A549 (cell line): ENCODE measurements at regions not wholly inside any gene's neighbourhood (a gene's known extent, or its start where the extent isn't known, plus 50 kb on each side); places are given as distances from the start of the nearest gene placed in this dataset.

Source experiments
- ATAC-seq, 2 experiments: fragments of 200-7000 bp in 1 of 2; fragments of >200 bp in 1 of 2; cut with Nextera tagmentation in 1 of 2; cut with Tn5 transposase in 1 of 2; 3 replicates each; pipeline versions ENCODE4 v1.8.0 to v1.9.1; 2018 to 2020; ENCODE audit warnings: mild to moderate bottlenecking in 1 of 2, moderate library complexity in 1 of 2
- CTCF ChIA-PET: fragments of 300-600 bp; sonication (Branson Sonifier 250); formaldehyde crosslinking; extraction: SDS; loops from one replicate; lab custom pipeline; 2021; ENCODE audit warnings: antibody characterized with exemption, inconsistent platforms; lab: Yijun Ruan, JAX
- POLR2A ChIA-PET: fragments of 350-600 bp; formaldehyde crosslinking; extraction: SDS; loops from one replicate; lab custom pipeline; 2021; ENCODE audit warnings: antibody characterized with exemption, inconsistent platforms; lab: Yijun Ruan, JAX
- DNase-seq, 2 experiments: peaks; one replicate each; pipeline versions ENCODE4 v3.0.0 to v3.0.0-alpha.2; 2011 to 2016; ENCODE audit warnings: low read depth in 1 of 2, low spot score in 1 of 2
- FAIRE-seq: peaks from 2 replicates; lab custom pipeline; 2011; peaks lifted over from hg19 to GRCh38; lab: Jason Lieb, UNC
- H3K27ac ChIP-seq, 2 experiments: fragments of >200 bp; sonication (Bioruptor Twin); formaldehyde crosslinking; 3 replicates each; pipeline ENCODE4 v1.5.1; 2016 to 2017
- H3K4me1 ChIP-seq: fragments of >200 bp; sonication (Bioruptor Twin); formaldehyde crosslinking; 3 replicates; pipeline ENCODE4 v1.6.1; 2016
- H3K4me2 ChIP-seq: fragments of >200 bp; sonication (Bioruptor Twin); formaldehyde crosslinking; 3 replicates; pipeline ENCODE4 v1.6.1; 2016
- H3K4me3 ChIP-seq: fragments of >200 bp; sonication (Bioruptor Twin); formaldehyde crosslinking; 3 replicates; pipeline ENCODE4 v1.5.1; 2016
- H3K9me3 ChIP-seq: fragments of >200 bp; sonication (Bioruptor Twin); formaldehyde crosslinking; 3 replicates; pipeline ENCODE4 v1.6.1; 2016
- CHD2 ChIP-seq: fragments of 150-350 bp; IDR thresholded peaks from 2 replicates; pipeline ENCODE4 v1.6.1; 2014; ENCODE audit warnings: low read length; ENCODE audit not compliant: partially characterized antibody
- FOSB ChIP-seq: fragments of 250-450 bp; sonication (Bioruptor Pico); IDR thresholded peaks from 2 replicates; pipeline ENCODE4 v1.5.0; 2020; ENCODE audit warnings: mild to moderate bottlenecking, moderate library complexity
- FOSL2 ChIP-seq, 2 experiments: fragments of 450-650 bp in 1 of 2; fragments of >200 bp in 1 of 2; sonication (Bioruptor Twin) in 1 of 2; formaldehyde crosslinking; IDR thresholded peaks; 2 replicates each; pipeline versions ENCODE4 v1.5.0 to v1.6.1; 2016 to 2020; ENCODE audit warnings: mild to moderate bottlenecking in 1 of 2, moderate library complexity in 1 of 2
- HOXA7 ChIP-seq: fragments of 250-450 bp; sonication (Bioruptor Pico); IDR thresholded peaks from 2 replicates; pipeline ENCODE4 v1.5.0; 2020; ENCODE audit warnings: mild to moderate bottlenecking, moderate library complexity
- KDM1A ChIP-seq: fragments of 200-600 bp; sonication (generic); IDR thresholded peaks from 2 replicates; pipeline ENCODE4 v1.6.1; 2016; ENCODE audit warnings: low read depth, mild to moderate bottlenecking
- KDM5A ChIP-seq: fragments of 200-600 bp; sonication (generic); IDR thresholded peaks from 2 replicates; pipeline ENCODE4 v1.6.1; 2016; ENCODE audit warnings: antibody characterized with exemption, mild to moderate bottlenecking
- MAFK ChIP-seq: fragments of 450-650 bp; IDR thresholded peaks from 2 replicates; pipeline ENCODE4 v1.6.1; 2014; ENCODE audit not compliant: partially characterized antibody
- POLR2A ChIP-seq: IDR thresholded peaks from 2 replicates; pipeline ENCODE4 v1.6.1; 2012; ENCODE audit warnings: mild to moderate bottlenecking, low read length
- RNF2 ChIP-seq: fragments of 200-600 bp; sonication (generic); IDR thresholded peaks from 2 replicates; pipeline ENCODE4 v1.6.1; 2016; ENCODE audit warnings: low read depth, mild to moderate bottlenecking, antibody characterized with exemption, moderate library complexity, borderline replicate concordance
- ZC3H11A ChIP-seq: fragments of 450-650 bp; IDR thresholded peaks from 2 replicates; pipeline ENCODE4 v1.6.1; 2014; ENCODE audit warnings: antibody characterized with exemption, mild to moderate bottlenecking
- WGBS: methylation state at CpG from one replicate; pipeline ENCODE4 v1.1.6; 2017; ENCODE audit errors: missing lambda C conversion rate; 5-methylcytosine and 5-hydroxymethylcytosine counted together
- TF ChIP-seq, protein P1 (sequence below): fragments of 250-450 bp; sonication (Bioruptor Pico); IDR thresholded peaks from 2 replicates; pipeline ENCODE4 v1.5.0; 2020; ENCODE audit warnings: low read depth, mild to moderate bottlenecking, moderate library complexity
- TF ChIP-seq, protein P2 (sequence below): fragments of >200 bp; sonication (Bioruptor Twin); formaldehyde crosslinking; IDR thresholded peaks from 2 replicates; pipeline ENCODE4 v1.6.1; 2016
- TF ChIP-seq, protein P3 (sequence below): fragments of 150-350 bp; IDR thresholded peaks from 2 replicates; pipeline ENCODE4 v1.6.1; 2014; ENCODE audit warnings: low read depth, mild to moderate bottlenecking, low read length
- TF ChIP-seq, protein P4 (sequence below): IDR thresholded peaks from 2 replicates; pipeline ENCODE4 v1.6.1; 2012
- TF ChIP-seq, protein P5 (sequence below): fragments of >200 bp; sonication (Bioruptor Twin); formaldehyde crosslinking; IDR thresholded peaks from 3 replicates; pipeline ENCODE4 v1.5.1; 2016

DNA sequence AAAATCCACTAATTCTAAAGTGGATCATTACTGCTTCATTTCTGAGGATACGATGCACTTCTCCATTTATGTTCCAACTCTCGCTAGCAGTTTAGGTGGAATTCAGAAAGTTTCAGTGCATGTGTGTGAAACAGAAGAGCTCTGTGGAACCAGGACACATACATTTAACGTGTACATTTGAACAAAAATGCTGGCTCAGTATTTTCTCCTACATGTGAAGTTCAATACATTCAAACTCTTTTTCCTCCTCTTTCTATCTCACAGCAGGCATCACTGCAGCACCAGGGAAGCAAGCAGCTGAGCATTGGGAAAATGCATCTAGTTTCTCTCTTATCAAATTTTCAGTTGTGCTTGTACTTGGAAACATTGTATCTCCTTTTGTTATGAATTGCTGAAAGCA lies 169.4 kb upstream of the CNTN1 start:
- no peak for FAIRE-seq

DNA sequence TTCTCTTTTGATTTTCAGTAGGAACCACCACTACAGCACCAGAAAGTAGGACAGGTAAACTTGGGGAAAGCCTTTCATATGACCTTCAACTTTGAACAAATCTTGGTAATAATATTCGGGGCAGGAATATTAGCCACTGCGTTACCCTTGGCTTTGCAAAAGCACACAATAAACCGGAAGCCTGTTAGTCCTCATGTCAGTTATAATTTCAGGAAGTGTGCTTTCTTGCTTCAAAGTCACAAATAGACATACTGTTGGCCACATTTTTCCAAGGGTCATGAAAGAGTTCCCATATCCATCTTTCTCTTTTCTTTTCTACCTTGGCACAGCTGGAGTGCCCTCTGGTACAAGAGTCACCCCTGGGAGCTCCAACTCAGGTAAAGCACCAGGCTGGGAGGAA lies 167.2 kb upstream of the CNTN1 start:
- TF ChIP-seq CHD2 (no peak), RNF2 (no peak)
- TF ChIP-seq, protein P1, sequence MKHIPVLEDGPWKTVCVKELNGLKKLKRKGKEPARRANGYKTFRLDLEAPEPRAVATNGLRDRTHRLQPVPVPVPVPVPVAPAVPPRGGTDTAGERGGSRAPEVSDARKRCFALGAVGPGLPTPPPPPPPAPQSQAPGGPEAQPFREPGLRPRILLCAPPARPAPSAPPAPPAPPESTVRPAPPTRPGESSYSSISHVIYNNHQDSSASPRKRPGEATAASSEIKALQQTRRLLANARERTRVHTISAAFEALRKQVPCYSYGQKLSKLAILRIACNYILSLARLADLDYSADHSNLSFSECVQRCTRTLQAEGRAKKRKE (CRISPR knock-in tag), result no peak
- 69% methylated on average over 3 of the region's 3 CpGs for WGBS
- H3K4me2 ChIP-seq, result no peak overlapping the region
- no peak overlapping the region for H3K4me3 ChIP-seq
- ChIA-PET POLR2A (no interaction called here), CTCF (no interaction called here)
- H3K27ac ChIP-seq, result no peak overlapping the region
- H3K9me3 ChIP-seq, result no peaks in the 10 kb centered on the region
- ATAC-seq (no peak), FAIRE-seq (no peak), DNase-seq (no peak)
- H3K4me1 ChIP-seq, result no peaks in the 10 kb centered on the region

More for the DNA sequence above, 169.4 kb upstream of the CNTN1 start:
- no peak overlapping the region for H3K27ac ChIP-seq
- CTCF ChIA-PET, result no interaction called here
- TF ChIP-seq KDM5A (no peak), MAFK (peak; percentile 72), POLR2A (no peak)
- TF ChIP-seq, protein P1 (CRISPR knock-in tag), result no peak
- DNase-seq, result no peak
- no peak for ATAC-seq
- no peaks in the 10 kb centered on the region for H3K9me3 ChIP-seq
- H3K4me1 ChIP-seq, result no peaks in the 10 kb centered on the region
- no peak overlapping the region for H3K4me3 ChIP-seq
- WGBS, result 91% methylated on average over 3 of the region's 3 CpGs
- POLR2A ChIA-PET, result no interaction called here
- no peak overlapping the region for H3K4me2 ChIP-seq

DNA sequence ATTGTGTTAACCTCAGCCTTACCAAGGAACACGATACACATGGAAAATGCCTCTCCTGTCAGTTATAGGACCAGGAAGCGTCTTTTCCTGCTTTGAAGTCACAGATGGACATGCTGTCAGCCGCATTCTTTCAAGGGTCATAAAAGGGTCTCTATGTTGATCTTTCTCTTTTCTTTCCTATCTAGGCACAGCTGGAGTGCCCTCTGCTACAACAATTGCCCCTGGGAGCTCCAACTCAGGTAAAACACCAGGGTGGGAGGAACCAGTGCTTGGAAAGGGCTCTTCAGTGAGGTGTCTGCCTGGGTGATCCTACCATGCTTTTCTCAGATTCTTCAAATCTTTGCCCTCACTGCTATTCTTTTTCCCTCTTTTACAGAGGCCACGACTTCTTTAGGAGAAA lies 157.4 kb upstream of the CNTN1 start:
- H3K27ac ChIP-seq, result no peak overlapping the region
- TF ChIP-seq MAFK (no peak), RNF2 (no peak), HOXA7 (CRISPR knock-in tag) (no peak), ZC3H11A (no peak), KDM5A (no peak), FOSB (no peak), FOSL2 (IDR thresholded peaks at IDR 0.05) (no peak), FOSL2 (CRISPR knock-in tag; IDR thresholded peaks at IDR 0.05) (no peak), KDM1A (no peak)
- TF ChIP-seq, protein P2, sequence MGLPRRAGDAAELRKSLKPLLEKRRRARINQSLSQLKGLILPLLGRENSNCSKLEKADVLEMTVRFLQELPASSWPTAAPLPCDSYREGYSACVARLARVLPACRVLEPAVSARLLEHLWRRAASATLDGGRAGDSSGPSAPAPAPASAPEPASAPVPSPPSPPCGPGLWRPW, result no peak
- TF ChIP-seq, protein P3, sequence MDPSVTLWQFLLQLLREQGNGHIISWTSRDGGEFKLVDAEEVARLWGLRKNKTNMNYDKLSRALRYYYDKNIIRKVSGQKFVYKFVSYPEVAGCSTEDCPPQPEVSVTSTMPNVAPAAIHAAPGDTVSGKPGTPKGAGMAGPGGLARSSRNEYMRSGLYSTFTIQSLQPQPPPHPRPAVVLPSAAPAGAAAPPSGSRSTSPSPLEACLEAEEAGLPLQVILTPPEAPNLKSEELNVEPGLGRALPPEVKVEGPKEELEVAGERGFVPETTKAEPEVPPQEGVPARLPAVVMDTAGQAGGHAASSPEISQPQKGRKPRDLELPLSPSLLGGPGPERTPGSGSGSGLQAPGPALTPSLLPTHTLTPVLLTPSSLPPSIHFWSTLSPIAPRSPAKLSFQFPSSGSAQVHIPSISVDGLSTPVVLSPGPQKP, result no peak
- TF ChIP-seq, protein P4, sequence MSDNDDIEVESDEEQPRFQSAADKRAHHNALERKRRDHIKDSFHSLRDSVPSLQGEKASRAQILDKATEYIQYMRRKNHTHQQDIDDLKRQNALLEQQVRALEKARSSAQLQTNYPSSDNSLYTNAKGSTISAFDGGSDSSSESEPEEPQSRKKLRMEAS, result no peak
- TF ChIP-seq, protein P5, sequence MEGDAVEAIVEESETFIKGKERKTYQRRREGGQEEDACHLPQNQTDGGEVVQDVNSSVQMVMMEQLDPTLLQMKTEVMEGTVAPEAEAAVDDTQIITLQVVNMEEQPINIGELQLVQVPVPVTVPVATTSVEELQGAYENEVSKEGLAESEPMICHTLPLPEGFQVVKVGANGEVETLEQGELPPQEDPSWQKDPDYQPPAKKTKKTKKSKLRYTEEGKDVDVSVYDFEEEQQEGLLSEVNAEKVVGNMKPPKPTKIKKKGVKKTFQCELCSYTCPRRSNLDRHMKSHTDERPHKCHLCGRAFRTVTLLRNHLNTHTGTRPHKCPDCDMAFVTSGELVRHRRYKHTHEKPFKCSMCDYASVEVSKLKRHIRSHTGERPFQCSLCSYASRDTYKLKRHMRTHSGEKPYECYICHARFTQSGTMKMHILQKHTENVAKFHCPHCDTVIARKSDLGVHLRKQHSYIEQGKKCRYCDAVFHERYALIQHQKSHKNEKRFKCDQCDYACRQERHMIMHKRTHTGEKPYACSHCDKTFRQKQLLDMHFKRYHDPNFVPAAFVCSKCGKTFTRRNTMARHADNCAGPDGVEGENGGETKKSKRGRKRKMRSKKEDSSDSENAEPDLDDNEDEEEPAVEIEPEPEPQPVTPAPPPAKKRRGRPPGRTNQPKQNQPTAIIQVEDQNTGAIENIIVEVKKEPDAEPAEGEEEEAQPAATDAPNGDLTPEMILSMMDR, result no peak
- no peak overlapping the region for H3K4me2 ChIP-seq
- ATAC-seq, result no peak
- no peak overlapping the region for H3K4me3 ChIP-seq
- no peak for FAIRE-seq
- WGBS, result 43% methylated on average over 4 of the region's 4 CpGs
- ChIA-PET POLR2A (no interaction called here), CTCF (interaction anchor here (0.7 kb wide), 1 partner anchor 528 kb away, joined by 3 read pairs; no protein-coding TSS in a partner anchor)
- H3K9me3 ChIP-seq, result 0 out of 3 replicates have a peak, but pooled peaks cover 2% of the 10 kb centered on the region
- H3K4me1 ChIP-seq, result no peaks in the 10 kb centered on the region
- no peak for DNase-seq
